ELR (cell line): ENCODE measurements at regions not wholly inside any gene's neighbourhood (a gene's known extent, or its start where the extent isn't known, plus 50 kb on each side); places are given as distances from the start of the nearest gene placed in this dataset.
"Not testable (repeated sequence)": the region's sequence is repeated elsewhere in the genome, so short reads cannot be mapped to it uniquely, and the experiment has no call there.

ENCODE experiments used
- DNase-seq: peaks from one replicate; pipeline ENCODE4 v3.0.0-alpha.2; 2015; ENCODE audit warnings: low read depth

DNA sequence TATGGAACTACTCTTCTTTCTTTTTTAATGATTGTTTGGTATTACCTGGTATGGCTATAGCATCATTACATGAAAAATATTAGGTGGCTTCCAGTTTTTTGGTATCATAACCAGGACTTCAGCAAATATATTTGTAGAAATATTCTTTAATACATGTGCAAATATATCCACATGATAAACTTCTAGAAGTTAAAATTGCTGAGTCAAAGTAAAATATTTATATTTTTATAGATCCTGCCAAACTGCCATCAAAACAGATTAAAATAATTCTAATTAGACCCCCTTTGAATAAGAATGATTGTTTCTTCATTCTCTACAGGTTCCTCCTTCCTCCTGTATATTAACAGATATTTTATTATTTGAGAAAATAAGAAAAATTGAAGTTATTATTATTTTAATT, 708.5 kb upstream of the INTU start:
- DNase-seq, result no peak

GRCh38 chr4:126930059-126930458, 702.7 kb upstream of the INTU start:
- DNase-seq, result not testable (repeated sequence)

DNA sequence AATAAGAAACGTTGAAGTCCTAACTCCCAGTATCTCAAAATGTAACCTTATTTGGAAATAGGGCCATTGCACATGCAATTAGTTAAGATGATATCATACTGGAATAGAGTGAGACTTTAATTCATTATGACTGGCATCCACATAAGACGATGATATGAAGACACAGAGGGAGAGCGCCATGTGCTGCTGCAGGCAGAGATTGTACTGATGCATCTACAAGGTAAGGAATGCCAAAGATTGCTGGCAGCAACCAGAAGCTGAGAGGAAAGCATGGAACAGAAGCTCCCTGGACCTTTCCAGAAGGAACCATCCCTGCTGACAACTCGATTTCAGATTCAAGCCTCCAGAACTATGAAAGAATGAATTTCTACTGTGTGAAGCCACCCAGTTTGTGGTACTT, 697.0 kb upstream of the INTU start:
- no peak for DNase-seq

DNA sequence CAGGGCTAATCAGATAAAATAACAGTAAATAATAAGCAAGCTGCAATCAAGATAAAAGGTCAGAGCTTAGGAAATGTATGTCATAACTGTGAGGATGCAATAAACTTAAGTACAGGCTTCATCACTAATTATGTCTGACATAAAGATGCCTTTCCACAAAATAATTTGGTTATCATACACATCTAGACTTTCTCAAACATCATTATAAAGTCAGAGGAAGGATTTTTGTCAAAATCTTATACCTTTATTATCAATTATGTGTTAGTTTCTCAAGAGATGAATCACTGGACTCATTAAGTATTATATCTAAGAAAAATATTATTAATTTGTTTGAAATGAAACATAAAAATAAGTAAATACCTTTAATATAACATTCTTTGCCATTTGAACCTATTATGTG, 695.4 kb upstream of the INTU start:
- DNase-seq, result no peak

DNA sequence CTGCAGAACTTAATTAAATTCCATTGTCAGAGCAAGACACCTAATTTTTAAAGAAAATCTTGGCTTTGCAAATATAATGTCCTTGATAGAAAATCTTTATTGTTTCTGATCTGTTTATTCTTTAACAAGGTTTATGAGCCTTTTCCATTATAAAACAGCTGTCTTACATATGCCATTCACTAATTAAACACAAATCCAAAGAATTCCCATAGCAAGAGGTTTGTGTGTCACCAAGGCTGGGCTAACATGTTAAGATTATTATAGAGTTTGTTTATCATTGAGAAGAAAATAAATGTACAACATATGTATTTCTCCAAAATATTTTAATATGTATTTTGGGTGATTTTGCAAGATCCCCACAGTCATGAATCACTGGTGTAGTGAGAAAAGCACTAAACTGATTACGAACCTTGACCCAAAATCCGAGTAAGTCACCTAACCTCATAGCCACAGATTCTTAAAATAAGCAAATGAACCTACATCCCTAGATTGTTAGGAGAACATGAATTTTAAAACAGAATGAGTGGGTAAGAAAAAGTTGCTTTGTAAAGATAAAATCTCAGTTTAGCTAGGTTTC, 694.8 kb upstream of the INTU start:
- no peak for DNase-seq

DNA sequence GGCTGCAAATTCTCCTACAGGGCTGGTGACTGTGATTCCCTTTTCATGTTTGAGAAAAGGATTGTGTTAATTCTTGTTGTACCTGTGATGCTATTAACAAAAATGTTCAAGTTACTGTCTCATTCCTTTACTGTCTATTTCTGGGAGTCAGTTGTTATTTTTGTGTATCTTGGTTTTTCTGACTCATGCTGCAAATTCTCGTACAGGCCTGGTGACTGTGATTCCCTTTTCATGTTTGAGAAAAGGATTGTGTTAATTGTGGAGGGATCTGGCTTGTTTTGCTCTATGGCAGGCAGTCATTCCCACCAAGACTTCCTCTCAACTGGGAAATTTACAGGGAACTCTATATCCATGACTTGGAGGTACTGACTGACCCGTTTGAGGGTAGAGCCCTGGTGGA, 693.4 kb upstream of the INTU start:
- DNase-seq, result peak; percentile 64

DNA sequence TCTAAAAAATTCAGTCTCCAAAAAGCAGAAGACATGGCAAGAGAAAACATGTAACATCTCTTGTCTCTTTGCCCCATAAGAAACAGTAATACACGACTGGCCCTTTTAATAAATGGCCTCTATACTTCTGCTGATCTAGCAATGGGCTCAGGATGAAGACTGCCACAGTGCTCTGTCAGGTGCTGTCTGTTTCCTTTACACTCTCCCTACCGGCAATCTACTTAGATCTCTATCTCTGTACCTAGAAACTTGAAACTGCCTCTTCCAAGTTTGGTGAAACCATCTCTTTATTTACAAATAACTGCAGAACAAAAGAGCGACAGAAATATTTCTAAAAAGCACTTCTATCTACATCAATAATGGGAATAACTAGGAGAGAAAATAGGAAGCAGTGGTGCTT, 685.2 kb upstream of the INTU start:
- DNase-seq, result no peak

DNA sequence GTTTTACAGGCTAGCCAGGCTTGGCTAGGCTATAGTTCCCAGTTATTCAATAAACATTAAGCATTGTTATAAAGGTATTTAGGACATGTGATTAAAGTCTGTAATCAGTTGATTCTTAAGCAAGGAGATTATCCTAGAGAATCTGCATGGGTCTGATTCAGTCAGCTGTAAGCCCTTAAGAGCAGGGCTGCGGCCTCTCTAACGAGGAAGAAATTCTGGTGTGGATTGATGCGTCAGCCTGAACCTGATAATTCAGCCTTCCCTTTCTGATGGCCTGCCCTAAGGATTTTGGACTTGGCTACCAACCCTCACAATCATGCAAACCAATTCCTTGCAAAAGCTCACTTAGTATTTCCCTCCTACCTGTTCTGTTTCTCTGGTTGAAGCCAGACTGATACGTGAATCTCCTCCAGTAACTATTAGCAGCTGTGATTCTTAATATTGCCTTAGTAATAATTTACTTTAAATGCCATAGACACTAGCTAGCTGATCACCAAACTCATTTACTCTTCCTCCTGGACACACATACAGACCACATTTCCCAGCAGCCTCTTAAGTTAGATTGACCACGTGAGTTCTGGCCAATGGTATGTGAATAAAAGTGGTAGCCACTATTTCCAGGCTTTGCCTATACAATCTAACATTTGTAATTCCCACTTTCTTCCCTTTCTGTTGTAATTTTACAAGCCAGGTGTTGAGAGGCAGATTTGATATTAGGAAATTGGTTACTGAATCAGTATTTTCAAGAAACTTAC, 678.0 kb upstream of the INTU start:
- no peak for DNase-seq

GRCh38 chr4:126955292-126956183, 677.2 kb upstream of the INTU start:
- no peak for DNase-seq

- no peak for DNase-seq
Measured at GRCh38 chr4:126956184-126956897, 676.4 kb upstream of the INTU start.

- DNase-seq, result peak; percentile 30
Measured at GRCh38 chr4:126957556-126957955, 675.2 kb upstream of the INTU start.

DNA sequence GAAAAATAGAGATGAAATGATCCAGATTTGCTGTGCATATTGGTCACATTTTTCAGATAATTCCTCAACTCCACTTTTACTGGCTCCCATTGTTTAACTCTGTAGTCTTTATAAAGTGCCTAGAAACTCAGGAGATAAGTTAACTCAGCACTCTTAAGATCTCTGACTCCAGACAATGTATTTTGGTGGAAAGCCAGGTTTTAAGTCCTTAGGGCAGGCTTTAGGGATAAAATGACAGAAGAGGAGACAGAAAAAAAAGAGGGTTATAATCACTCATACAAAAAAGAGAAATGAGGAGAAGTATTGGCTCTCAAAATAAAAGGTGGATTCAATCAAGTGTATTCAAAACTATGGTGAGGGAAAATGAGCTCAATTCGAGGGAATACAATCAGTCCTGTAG, 674.8 kb upstream of the INTU start:
- no peak for DNase-seq

DNA sequence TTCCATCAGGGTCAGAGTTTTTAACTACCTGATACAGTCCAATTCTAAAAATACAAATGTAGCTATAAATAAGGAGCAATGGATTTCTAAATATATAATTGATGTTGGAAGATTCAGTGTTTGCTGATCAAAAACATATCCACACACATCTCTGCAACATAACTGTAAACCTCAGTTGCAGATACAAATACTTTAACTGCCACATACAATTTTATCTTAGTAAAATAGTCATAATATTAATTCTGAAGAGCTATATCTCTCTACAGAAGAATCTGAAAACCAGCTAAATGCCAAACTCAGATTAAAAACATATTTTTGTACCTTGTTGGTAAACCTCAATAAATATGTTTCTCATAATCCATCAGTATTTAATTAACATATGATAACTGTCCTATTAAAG, 674.3 kb upstream of the INTU start:
- DNase-seq, result no peak

DNA sequence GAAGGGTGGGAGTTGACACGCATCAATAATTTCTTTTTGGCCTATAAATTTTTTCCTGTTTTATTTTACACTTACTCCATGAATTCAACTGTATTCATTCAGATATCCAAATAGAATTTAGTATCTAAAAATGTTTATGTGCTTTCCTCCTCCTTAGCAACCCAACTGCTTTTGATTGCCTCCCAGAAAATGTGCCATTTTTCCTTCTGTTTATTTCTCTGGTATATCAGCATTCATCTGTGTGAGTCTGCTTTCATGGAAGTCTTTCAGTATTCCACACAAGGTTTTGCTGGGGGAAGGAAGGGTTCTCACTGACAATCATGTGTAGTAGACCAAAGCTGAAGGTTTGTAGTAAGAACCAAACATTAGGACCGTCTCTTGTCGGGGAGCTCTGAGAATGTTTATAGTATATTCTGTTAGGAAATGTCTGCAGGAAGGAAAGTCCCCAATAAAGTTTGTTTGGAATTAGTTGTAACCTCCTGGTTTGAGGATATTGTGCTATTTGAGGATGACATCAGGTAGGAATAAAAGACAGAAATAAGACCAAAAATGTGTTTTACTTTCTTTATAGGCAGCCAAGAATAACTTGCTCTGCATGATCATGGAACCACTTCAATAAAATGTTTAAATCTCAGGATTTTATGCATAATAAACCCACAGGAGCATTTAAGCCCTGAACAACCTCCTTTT, 673.6 kb upstream of the INTU start:
- no peak for DNase-seq

GRCh38 chr4:126960760-126961159, 672.0 kb upstream of the INTU start:
- DNase-seq, result no peak

DNA sequence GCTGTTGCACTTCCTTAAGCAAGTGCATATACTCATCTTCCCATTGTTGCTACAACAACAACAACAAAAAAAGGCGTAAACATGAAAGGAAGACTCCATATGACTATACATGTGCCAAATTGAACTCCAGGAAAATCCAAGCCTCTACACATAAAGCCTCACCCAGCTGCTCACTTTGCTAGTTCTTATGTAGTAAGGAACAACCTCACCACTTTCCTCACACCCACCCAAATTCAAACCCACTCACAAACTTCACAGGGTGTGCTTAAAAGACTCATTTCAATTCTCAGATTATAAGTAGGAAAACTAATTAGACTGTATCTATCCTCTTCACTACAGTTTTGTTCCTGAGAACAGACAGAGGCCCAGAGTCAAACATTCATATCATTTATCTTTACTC, 671.1 kb upstream of the INTU start:
- no peak for DNase-seq

DNA sequence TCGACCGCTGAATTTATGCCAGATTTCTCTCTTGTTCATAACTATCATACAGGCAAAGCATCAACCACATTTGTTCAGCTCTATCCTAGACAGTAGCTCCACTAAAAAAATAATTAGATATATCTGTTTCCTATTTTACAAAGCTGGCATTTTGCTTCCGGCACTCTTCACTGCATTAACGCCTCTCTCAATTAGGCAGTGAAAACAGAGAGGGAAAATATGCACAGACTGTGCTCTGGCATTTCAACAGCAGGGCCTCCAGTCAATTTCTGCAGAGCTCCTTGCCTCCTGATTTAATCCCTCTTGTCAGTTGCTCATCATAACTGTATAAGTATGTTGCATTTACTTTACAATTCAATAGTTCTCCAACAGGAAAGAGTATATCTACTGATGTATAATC, 666.9 kb upstream of the INTU start:
- DNase-seq, result no peak

DNA sequence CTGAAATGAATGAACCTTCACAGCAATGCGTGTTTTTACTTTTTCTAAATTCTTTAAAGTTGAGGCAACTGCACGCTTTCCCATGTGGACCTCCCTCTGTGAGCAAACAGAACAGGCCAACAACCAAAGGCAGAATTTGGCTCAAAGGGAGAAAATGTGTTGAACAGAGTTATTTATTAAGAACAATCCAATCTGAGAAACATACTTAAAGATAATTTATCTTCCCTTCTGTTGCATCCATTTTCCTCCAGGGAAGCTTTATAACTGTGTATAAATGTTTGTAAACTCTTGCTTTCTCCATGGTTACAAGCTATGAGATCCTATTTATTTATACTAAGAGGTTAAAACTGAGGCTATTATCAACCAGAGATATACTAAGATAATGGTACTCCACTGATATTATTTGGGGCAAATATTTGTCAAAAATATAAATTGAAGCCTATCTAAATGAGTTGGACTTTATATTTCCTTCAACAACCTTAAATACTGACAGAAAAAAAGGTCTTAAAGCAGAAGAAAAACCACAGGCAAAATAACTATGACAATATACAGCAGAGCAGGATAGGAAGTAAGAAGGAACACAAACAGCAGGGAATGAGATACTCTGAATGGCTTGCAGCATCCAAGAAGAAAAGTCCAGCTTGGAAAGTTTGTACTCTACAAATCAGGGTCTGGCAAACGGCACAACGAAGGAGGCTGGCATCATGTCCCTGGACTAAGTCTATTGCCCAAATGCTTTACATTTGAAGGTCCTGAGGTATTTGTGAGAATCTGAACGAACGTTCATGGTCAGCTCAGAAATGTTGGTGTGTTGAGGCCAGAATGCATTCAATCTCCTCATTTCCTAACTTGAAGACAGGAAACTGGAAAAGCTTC, 663.2 kb upstream of the INTU start:
- no peak for DNase-seq

- DNase-seq, result no peak
Measured at GRCh38 chr4:126973201-126973600, 659.6 kb upstream of the INTU start.

- no peak for DNase-seq
Measured at GRCh38 chr4:126976850-126977632, 655.7 kb upstream of the INTU start.
